B cell (primary cell): ENCODE measurements at regions not wholly inside any gene's neighbourhood (a gene's known extent, or its start where the extent isn't known, plus 50 kb on each side); places are given as distances from the start of the nearest gene placed in this dataset.

ENCODE experiments used
- CTCF ChIP-seq: fragments of 200-600 bp; IDR thresholded peaks from one replicate; pipeline ENCODE4 v1.8.0; 2022; ENCODE audit warnings: antibody characterized with exemption, mild to moderate bottlenecking
- EZH2 ChIP-seq: IDR thresholded peaks from 2 replicates; pipeline ENCODE4 v1.6.1; 2012; ENCODE audit warnings: borderline replicate concordance, low read depth, mild to moderate bottlenecking, moderate library complexity, low read length; ENCODE audit not compliant: insufficient read depth, poor library complexity, severe bottlenecking

GRCh38 chr12:9340422-9341259 is 132.4 kb upstream of the PZP start:
- TF ChIP-seq CTCF (no peak), EZH2 (no peak)
